ENCODE measurements at regions not wholly inside any gene's neighbourhood (a gene's known extent, or its start where the extent isn't known, plus 50 kb on each side); places are given as distances from the start of the nearest gene placed in this dataset.

DNA sequence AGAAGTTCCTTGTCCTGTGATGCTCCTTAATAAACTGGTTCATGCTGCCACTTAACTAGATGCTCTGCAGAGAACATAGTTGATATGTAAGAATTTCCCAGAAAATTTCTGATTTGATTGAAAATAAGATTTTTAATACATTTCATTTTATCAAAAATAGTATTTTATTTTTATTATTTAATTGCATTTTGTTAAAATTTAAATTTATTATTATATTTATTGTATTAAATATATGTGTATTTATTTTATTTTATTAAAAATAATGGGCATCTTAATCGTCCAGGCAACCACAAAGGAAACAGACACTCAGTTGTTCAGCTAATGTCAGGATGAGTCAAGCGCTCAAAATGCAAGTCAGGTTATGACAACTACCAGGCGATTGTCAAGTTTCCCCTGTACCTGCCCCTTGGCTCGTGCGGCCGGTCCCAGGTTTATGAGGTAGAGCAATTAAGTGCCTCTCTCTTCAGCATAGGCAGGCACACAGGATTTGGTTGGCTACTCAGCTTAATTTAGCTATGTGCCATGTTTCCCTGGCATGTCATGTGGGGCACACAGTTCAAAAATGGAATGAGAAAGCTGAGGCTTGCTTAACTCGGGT lies 361.2 kb downstream of the RND3 start:
- TF ChIP-seq, protein P1, sequence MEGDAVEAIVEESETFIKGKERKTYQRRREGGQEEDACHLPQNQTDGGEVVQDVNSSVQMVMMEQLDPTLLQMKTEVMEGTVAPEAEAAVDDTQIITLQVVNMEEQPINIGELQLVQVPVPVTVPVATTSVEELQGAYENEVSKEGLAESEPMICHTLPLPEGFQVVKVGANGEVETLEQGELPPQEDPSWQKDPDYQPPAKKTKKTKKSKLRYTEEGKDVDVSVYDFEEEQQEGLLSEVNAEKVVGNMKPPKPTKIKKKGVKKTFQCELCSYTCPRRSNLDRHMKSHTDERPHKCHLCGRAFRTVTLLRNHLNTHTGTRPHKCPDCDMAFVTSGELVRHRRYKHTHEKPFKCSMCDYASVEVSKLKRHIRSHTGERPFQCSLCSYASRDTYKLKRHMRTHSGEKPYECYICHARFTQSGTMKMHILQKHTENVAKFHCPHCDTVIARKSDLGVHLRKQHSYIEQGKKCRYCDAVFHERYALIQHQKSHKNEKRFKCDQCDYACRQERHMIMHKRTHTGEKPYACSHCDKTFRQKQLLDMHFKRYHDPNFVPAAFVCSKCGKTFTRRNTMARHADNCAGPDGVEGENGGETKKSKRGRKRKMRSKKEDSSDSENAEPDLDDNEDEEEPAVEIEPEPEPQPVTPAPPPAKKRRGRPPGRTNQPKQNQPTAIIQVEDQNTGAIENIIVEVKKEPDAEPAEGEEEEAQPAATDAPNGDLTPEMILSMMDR (IDR thresholded peaks at IDR 0.05): no peak
- no peak for TF ChIP-seq POLR2A (IDR thresholded peaks at IDR 0.05)
